ENCODE measurements at regions not wholly inside any gene's neighbourhood (a gene's known extent, or its start where the extent isn't known, plus 50 kb on each side); places are given as distances from the start of the nearest gene placed in this dataset.

DNA sequence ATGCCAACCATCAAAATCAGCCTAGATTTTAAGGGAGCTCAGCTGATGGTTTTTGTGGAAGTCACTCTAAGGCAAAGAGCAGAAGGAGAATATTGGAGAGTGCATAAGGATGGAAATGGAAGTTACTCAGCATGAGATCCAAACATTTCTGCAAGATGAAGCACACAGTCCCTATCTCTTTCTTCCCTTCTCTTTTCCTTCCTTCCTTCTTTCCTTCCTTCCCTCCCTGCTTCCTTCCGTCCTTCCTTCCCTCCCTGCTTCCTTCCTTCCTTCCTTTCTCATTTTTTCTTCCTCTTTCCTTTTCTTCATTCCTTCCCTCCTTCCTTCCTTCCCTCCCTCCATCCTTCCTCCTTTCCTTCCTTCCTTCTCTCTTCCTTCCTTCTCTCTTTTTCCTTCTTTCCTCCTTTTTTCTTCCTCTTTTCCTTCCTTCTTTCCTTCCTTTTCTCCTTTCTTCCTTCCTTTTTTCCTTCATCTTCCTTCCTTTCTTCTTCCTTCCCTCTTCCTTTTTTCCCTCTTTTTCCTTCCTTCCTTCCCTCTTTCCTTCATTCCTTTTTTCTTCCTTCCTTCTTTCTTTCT, 727.9 kb upstream of the CDH2 start:
- Histone ChIP-seq H3K36me3 (replicated peaks; ENCODE audit: insufficient read depth, low read depth) (no peaks in the 10 kb centered on the region), H2AFZ (no peak overlapping the region), H3K9me2 (replicated peaks; ENCODE audit: insufficient read depth) (no peaks in the 10 kb centered on the region), H3K4me2 (no peak overlapping the region), H3K27me3 (no peaks in the 10 kb centered on the region), H3K4me3 (no peak overlapping the region), H3K79me2 (no peaks in the 10 kb centered on the region), H3K4me1 (ENCODE audit: insufficient read depth) (no peaks in the 10 kb centered on the region), H3K9me3 (ENCODE audit: low read depth) (no peaks in the 10 kb centered on the region), H3K27ac (no peak overlapping the region), H4K20me1 (ENCODE audit: insufficient read depth, poor library complexity, severe bottlenecking) (no peaks in the 10 kb centered on the region)
- no CpG with 5 or more reads among the region's 1 CpG for WGBS (ENCODE audit: low lambda C conversion rate, missing lambda C conversion rate)
- DNase-seq (ENCODE audit: low spot score) = no peak
- TF ChIP-seq EZH2phosphoT487 (IDR thresholded peaks at IDR 0.05; ENCODE audit: low read depth, severe bottlenecking, unreplicated experiment) = no peak
- TF ChIP-seq, protein P1, sequence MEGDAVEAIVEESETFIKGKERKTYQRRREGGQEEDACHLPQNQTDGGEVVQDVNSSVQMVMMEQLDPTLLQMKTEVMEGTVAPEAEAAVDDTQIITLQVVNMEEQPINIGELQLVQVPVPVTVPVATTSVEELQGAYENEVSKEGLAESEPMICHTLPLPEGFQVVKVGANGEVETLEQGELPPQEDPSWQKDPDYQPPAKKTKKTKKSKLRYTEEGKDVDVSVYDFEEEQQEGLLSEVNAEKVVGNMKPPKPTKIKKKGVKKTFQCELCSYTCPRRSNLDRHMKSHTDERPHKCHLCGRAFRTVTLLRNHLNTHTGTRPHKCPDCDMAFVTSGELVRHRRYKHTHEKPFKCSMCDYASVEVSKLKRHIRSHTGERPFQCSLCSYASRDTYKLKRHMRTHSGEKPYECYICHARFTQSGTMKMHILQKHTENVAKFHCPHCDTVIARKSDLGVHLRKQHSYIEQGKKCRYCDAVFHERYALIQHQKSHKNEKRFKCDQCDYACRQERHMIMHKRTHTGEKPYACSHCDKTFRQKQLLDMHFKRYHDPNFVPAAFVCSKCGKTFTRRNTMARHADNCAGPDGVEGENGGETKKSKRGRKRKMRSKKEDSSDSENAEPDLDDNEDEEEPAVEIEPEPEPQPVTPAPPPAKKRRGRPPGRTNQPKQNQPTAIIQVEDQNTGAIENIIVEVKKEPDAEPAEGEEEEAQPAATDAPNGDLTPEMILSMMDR (IDR thresholded peaks at IDR 0.05; ENCODE audit: poor library complexity) = no peak
- TF ChIP-seq EZH2 (IDR thresholded peaks at IDR 0.05; ENCODE audit: borderline replicate concordance) = no peak

- Histone ChIP-seq H3K9me2 (replicated peaks; ENCODE audit: insufficient read depth) (no peaks in the 10 kb centered on the region), H3K4me3 (no peak overlapping the region), H3K4me2 (no peak overlapping the region), H2AFZ (no peak overlapping the region), H3K36me3 (replicated peaks; ENCODE audit: insufficient read depth, low read depth) (no peaks in the 10 kb centered on the region), H3K4me1 (ENCODE audit: insufficient read depth) (no peaks in the 10 kb centered on the region), H3K79me2 (no peaks in the 10 kb centered on the region), H3K9me3 (ENCODE audit: low read depth) (no peaks in the 10 kb centered on the region), H3K27ac (no peak overlapping the region), H3K27me3 (no peaks in the 10 kb centered on the region), H4K20me1 (ENCODE audit: insufficient read depth, poor library complexity, severe bottlenecking) (no peaks in the 10 kb centered on the region)
- no peak for DNase-seq (ENCODE audit: low spot score)
- TF ChIP-seq EZH2 (IDR thresholded peaks at IDR 0.05; ENCODE audit: borderline replicate concordance) = no peak
- WGBS (ENCODE audit: low lambda C conversion rate, missing lambda C conversion rate) = 91% methylated on average over 1 of the region's 1 CpG
Measured at GRCh38 chr18:28903306-28903705, 726.4 kb upstream of the CDH2 start.

GRCh38 chr18:28890791-28891190, 713.9 kb upstream of the CDH2 start:
- Histone ChIP-seq H3K4me1 (ENCODE audit: insufficient read depth) (no peaks in the 10 kb centered on the region), H3K27me3 (no peaks in the 10 kb centered on the region), H3K9me3 (ENCODE audit: low read depth) (no peaks in the 10 kb centered on the region), H2AFZ (no peak overlapping the region), H3K36me3 (replicated peaks; ENCODE audit: insufficient read depth, low read depth) (no peaks in the 10 kb centered on the region), H3K79me2 (no peaks in the 10 kb centered on the region), H3K9me2 (replicated peaks; ENCODE audit: insufficient read depth) (no peaks in the 10 kb centered on the region), H3K27ac (no peak overlapping the region), H4K20me1 (ENCODE audit: insufficient read depth, poor library complexity, severe bottlenecking) (no peaks in the 10 kb centered on the region), H3K4me3 (no peak overlapping the region), H3K4me2 (no peak overlapping the region)
- 84% methylated on average over 3 of the region's 3 CpGs for WGBS (ENCODE audit: low lambda C conversion rate, missing lambda C conversion rate)
- no peak for DNase-seq (ENCODE audit: low spot score)
- no peak for TF ChIP-seq EZH2phosphoT487 (IDR thresholded peaks at IDR 0.05; ENCODE audit: low read depth, severe bottlenecking, unreplicated experiment)
- TF ChIP-seq, protein P1 (IDR thresholded peaks at IDR 0.05; ENCODE audit: poor library complexity) = no peak
- TF ChIP-seq EZH2 (IDR thresholded peaks at IDR 0.05; ENCODE audit: borderline replicate concordance) = no peak

DNA sequence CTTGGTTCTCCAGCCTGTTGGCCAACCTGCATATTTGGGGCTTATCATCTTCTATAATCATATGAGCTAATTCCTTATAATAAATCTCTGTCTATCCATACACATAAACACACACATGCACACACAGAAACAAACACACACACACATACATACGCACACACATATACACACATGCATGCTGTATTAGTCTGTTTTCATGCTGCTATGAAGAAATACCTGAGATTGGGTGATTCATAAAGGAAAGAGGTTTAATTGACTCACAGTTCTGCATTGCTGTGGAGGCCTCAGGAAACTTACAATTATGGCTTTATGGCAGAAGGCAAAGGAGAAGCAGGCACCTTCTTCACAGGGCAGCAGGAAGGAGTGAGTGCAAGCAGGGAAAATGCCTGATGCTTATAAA, 707.4 kb upstream of the CDH2 start:
- WGBS (ENCODE audit: low lambda C conversion rate, missing lambda C conversion rate) = 93% methylated on average over 1 of the region's 1 CpG
- DNase-seq (ENCODE audit: low spot score) = no peak
- Histone ChIP-seq H3K4me3 (no peak overlapping the region), H3K4me2 (no peak overlapping the region), H4K20me1 (ENCODE audit: insufficient read depth, poor library complexity, severe bottlenecking) (no peaks in the 10 kb centered on the region), H3K79me2 (no peaks in the 10 kb centered on the region), H3K27me3 (no peaks in the 10 kb centered on the region), H3K9me2 (replicated peaks; ENCODE audit: insufficient read depth) (no peaks in the 10 kb centered on the region), H3K9me3 (ENCODE audit: low read depth) (no peaks in the 10 kb centered on the region), H3K27ac (no peak overlapping the region), H2AFZ (no peak overlapping the region), H3K4me1 (ENCODE audit: insufficient read depth) (no peaks in the 10 kb centered on the region), H3K36me3 (replicated peaks; ENCODE audit: insufficient read depth, low read depth) (no peaks in the 10 kb centered on the region)
- no peak for TF ChIP-seq EZH2phosphoT487 (IDR thresholded peaks at IDR 0.05; ENCODE audit: low read depth, severe bottlenecking, unreplicated experiment)
- TF ChIP-seq, protein P1 (IDR thresholded peaks at IDR 0.05; ENCODE audit: poor library complexity) = no peak
- TF ChIP-seq EZH2 (IDR thresholded peaks at IDR 0.05; ENCODE audit: borderline replicate concordance) = no peak

Data from hepatocyte (in vitro differentiated cells).